Stimulated activated CD8-positive, alpha-beta memory T cell treated with anti-CD3 and anti-CD28 coated beads, Interleukin-2, amount 100 ng/mL, for 48 hours (primary cell): ENCODE measurements at regions not wholly inside any gene's neighbourhood (a gene's known extent, or its start where the extent isn't known, plus 50 kb on each side); places are given as distances from the start of the nearest gene placed in this dataset.

Experiments used
- DNase-seq, 2 donors: peaks; one replicate each; pipeline ENCODE4 v3.0.0-alpha.2; 2020; ENCODE audit warnings: low read depth in 2 of 2

- DNase-seq = no peak
Measured at GRCh38 chr10:111725050-111725449, 458.5 kb downstream of the GPAM start.

DNA sequence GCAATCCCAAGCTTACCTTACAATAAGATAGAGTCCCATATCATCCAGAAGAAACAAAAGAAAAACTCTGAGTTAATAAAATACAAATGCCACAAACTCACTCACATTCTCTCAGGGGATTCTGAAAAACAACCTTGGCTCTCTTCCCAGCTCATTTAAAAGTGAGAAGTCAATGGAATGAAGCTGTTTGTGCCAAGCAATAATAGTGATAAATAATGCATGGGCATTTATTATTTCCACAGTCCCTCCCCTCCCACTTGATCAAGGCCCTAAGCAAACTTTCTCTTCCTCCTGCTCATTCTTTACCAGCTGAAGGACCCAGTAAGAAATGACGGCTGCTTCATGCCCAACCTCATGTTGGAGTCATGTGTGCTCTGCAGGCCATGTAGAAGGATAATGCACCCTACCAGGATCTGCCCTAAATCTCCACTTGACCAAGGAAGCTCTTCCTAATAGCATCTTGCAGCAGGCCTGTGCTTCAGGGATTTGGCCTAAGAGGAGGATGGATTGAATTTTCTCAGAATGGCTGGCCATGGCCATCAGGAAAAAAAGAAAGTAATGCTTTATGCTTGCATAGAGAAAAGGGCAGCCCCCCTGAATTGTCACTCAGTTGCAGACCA is 451.3 kb downstream of the GPAM start:
- no peak for DNase-seq

- no peak for DNase-seq
Measured at GRCh38 chr10:111739125-111739873, 444.3 kb downstream of the GPAM start.

- no peak for DNase-seq
Measured at GRCh38 chr10:111739874-111740139, 443.8 kb downstream of the GPAM start.

DNA sequence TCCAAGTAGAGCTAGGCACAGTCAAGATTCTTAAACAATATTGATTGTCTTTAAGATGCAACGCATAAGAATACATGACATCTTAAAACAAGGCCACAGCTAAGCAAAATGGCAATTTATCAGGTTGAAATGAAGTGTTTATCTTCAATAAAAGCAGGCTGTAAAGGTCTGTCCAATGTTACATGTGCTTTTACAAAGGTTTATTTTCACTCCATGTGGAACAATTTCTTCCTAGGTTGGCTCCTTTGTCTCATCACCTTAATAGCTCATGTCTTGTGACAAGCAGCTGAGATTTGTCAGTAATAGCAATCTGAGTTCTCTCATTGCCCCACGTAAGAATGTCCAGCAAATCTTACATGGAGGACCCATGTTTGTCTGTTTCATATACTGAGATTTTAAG is 437.6 kb downstream of the GPAM start:
- no peak for DNase-seq

- no peak for DNase-seq
Measured at GRCh38 chr10:111747751-111748150, 435.8 kb downstream of the GPAM start.

GRCh38 chr10:111748184-111748583 is 435.4 kb downstream of the GPAM start:
- no peak for DNase-seq

- DNase-seq = no peak
Measured at GRCh38 chr10:111750165-111750849, 433.3 kb downstream of the GPAM start.

DNA sequence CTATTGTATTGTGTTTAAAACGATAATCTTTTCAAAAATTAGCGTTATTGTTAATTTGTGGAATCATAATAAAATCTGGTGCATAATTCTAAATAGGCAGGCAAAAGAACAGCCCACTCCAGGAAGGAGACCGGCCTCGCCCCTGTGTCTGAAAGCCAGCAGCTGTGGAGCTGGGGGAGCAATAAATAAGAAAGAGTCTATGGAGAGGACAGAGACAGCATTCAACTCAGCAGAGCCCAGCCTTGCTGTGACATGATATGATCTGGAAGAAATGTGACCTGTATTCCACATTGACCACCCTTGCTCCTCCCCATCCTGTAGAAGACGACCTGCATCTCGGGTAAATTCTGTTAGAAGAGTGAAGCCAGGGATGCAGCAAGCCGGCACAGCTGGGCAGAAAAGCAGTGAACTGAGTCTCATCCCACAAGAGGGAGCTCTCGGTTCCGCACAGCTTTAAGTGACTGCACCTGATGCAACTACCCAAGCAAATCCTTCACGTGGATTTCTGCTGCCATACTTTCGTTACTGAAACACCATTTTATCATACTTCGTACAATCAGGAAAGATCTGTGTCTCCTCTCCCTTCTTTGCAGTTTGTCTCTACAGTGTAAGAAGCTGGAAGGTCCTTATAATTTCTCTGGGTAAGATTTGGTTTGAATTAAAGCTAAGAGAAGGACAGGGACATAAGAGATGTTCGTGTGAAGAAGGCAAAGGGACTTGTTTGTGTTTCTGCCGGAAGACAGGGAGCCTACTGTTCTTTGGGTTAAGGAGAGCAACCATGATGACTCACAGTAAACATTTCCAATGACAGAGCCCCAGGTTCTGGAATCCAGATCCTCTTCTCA is 427.1 kb downstream of the GPAM start:
- no peak for DNase-seq

GRCh38 chr10:111758593-111758992 is 425.0 kb downstream of the GPAM start:
- DNase-seq = no peak

DNA sequence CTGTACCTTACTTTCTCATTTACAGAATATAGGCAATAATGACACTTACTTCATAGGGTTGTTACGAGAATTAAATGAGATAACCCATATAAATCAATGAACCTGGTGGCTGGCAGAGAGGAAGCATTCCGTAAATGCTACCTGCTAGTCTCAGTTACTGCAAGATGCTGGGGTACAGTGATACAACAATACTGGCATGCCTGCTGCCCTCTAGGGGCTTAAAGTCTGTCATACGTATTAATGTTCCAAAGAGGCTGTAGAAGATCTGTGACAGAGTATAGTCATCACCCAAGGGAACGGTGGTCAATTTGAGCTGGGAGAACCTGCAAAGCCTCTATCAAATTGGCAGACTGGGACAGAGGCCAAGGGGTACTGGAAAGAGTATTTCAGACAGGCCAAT is 421.5 kb downstream of the GPAM start:
- DNase-seq = no peak

GRCh38 chr10:111765216-111765615 is 418.3 kb downstream of the GPAM start:
- DNase-seq = no peak

GRCh38 chr10:111766464-111766863 is 417.1 kb downstream of the GPAM start:
- no peak for DNase-seq

GRCh38 chr10:111767661-111768060 is 415.9 kb downstream of the GPAM start:
- no peak for DNase-seq

DNA sequence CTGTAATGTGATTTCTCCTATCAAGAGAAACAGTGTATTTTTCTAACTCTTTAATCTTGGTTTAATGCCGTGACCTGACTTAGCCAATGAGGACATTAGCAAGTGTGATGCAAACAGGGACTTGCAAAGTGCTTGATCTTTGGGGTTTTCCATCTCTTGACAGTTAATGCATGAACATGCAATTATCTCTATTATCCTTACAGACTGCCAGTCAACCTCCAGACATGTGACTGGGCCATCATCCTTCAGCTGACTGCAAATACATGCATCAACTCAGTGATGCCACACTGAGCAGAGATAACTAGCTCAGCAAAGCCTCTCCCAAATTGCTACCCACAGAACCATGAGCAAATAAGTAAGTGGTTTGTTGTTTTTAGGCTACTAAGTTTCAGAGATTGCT is 409.6 kb downstream of the GPAM start:
- DNase-seq = no peak

DNA sequence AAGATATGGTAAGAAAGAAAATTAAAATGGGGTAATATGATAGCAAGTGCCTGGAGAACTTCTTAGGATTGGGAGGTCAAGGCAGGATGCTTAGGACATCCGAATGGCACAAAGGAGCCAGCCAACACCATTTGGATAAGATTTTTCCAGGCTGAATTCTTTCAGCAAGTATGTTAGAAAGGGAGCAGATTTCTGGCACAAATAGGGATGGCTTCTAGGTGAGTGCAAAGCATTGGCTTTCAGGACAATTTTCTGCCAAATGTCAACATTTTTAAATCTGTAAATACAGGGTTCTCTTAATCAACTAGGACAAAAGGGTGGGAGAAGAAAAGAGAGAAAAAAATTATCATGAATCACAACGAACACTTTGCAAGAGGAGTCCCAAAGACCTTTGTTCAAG is 409.1 kb downstream of the GPAM start:
- no peak for DNase-seq

- DNase-seq = no peak
Measured at GRCh38 chr10:111784436-111784835, 399.1 kb downstream of the GPAM start.

DNA sequence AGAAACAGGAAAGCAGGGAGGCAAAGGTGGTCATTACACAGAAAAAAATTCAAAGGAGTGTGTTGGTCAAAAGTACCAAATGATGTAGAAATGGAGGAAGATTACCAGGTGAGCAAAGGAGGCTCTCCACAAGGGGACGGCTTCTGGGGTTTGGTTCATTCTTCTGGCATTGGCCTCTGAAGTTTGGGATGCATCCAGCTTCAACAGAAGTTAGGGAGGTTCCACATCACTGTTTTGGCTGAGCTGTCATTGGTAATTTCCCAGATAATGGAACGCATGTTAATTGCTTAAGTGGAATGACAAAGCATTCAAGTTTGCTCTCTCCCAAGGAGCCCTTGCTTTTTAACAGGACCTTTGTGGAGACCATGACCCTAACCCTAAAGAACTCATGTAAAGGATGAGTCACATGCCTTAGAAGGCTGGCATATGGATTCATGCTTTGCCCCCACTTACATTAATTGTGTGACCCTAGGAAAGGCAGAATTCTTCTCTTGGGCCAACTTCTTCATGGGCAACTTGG is 398.6 kb downstream of the GPAM start:
- DNase-seq = no peak

DNA sequence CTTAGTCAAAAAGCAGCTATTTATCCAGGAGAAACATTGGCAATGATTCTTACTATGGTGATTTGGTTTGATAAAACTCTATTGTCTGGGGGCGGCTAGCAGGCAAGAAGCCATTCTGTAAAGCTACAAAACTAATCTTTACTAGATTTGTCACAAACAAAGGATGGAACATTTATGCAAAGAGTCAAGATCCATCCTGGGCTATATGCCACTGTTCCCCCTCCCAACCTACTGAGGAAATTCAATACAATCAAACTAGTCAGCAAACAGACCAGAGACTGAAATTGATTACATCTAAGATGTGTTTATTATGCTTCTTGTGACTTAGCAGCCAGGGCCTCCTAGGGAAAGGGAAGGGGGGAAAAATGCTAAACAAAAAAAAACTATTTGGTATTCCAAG is 397.6 kb downstream of the GPAM start:
- no peak for DNase-seq

DNA sequence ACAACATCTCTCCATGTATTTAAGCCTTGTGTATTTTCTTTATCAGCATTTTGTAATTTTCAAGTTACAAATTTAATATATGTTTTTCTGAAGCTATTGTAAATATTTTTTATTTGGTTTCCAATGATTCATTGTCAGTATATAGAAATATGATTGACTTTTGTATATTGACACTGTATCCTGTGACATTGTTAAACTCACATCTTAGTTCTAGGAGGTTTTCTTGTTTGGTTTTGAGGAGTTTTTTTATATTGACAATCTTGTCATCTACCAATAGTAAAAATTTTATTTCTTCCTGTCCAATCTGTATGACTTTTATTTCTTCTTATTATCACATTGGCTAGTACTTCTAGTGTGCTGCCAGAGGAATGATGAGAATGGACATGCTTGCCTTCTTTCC is 393.7 kb downstream of the GPAM start:
- no peak for DNase-seq

DNA sequence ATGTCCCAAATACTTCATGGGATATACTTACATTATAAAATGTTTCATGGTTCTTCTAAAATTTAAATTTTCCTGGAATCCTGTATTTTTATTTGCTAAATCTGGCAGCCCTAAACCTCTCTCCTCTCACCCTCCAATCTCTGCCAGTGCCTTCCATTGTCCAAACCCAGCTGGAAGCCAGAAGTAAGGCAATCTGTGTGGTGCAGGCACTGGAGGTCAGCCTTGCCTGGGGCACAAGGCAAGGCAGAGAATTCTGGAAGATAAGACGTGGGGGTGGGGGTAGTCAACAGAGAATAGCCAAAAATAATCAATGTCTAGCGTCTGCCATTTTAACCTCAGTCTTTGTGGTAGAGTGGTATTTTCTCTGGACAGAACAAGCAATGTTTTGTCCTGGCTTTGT is 381.7 kb downstream of the GPAM start:
- DNase-seq = no peak

GRCh38 chr10:111804781-111805180 is 378.8 kb downstream of the GPAM start:
- DNase-seq = no peak
